ENCODE measurements at regions not wholly inside any gene's neighbourhood (a gene's known extent, or its start where the extent isn't known, plus 50 kb on each side); places are given as distances from the start of the nearest gene placed in this dataset.

GRCh38 chr12:107894589-107894988 is 120.1 kb downstream of the ASCL4 start:
- in situ Hi-C loops (cut with MboI; ENCODE audit: low pct_ligation_motif_present in 1 of 4, low pct_unique_long_range_greater_than_20kb in 1 of 4, low sequenced_read_pairs in 3 of 4): loop anchor here in 1 of 4 donors (25.0 kb wide), 1 partner anchor 207 kb away; the partner anchor contains the start of gene PWP1
- DNase-seq: no peak
- intact Hi-C loops (cut with DNase I; ENCODE audit: low total_unique reads): no loop called here
- H3K9me3 ChIP-seq: no peaks in the 10 kb centered on the region
- H3K36me3 ChIP-seq: no peaks in the 10 kb centered on the region
- 60 to 61% methylated on average over 3 of the region's 3 CpGs for WGBS, 2 donors (ENCODE audit: low coverage in 1 of 2)
- no peak overlapping the region for H3K27ac ChIP-seq
- H3K4me1 ChIP-seq: no peaks in the 10 kb centered on the region
- H3K27me3 ChIP-seq: no peaks in the 10 kb centered on the region
- no peak overlapping the region for H3K4me3 ChIP-seq
- no peak for TF ChIP-seq POLR2AphosphoS5 (IDR thresholded peaks at IDR 0.05)
- TF ChIP-seq POLR2A (IDR thresholded peaks at IDR 0.05): no peak
- no peak for TF ChIP-seq EP300 (IDR thresholded peaks at IDR 0.05; ENCODE audit: low read depth)
- TF ChIP-seq CTCF (IDR thresholded peaks at IDR 0.05): no peak

- Histone ChIP-seq H3K27ac (no peak overlapping the region), H3K4me1 (no peaks in the 10 kb centered on the region), H3K27me3 (peaks cover under 1% of the 10 kb centered on the region), H3K36me3 (no peaks in the 10 kb centered on the region), H3K4me3 (no peak overlapping the region), H3K9me3 (no peaks in the 10 kb centered on the region)
- TF ChIP-seq POLR2AphosphoS5 (IDR thresholded peaks at IDR 0.05): no peak
- TF ChIP-seq EP300 (IDR thresholded peaks at IDR 0.05; ENCODE audit: low read depth): no peak
- no peak for DNase-seq
- intact Hi-C loops (cut with DNase I; ENCODE audit: low total_unique reads): no loop called here
- in situ Hi-C loops (cut with MboI; ENCODE audit: low pct_ligation_motif_present in 1 of 4, low pct_unique_long_range_greater_than_20kb in 1 of 4, low sequenced_read_pairs in 3 of 4): loop anchor here in 1 of 4 donors (25.0 kb wide), 1 partner anchor 209 kb away; the partner anchor contains the start of gene PWP1
These were observed 121.5 kb downstream of the ASCL4 start for GRCh38 chr12:107895966-107896365.

- no peak overlapping the region for H3K27ac ChIP-seq
- TF ChIP-seq EP300 (IDR thresholded peaks at IDR 0.05; ENCODE audit: low read depth): no peak
- TF ChIP-seq POLR2A (IDR thresholded peaks at IDR 0.05): no peak
- TF ChIP-seq CTCF (IDR thresholded peaks at IDR 0.05): no peak
- TF ChIP-seq POLR2AphosphoS5 (IDR thresholded peaks at IDR 0.05): no peak
- in situ Hi-C loops (cut with MboI; ENCODE audit: low pct_ligation_motif_present in 1 of 4, low pct_unique_long_range_greater_than_20kb in 1 of 4, low sequenced_read_pairs in 3 of 4) (no loop called here), intact Hi-C loops (cut with DNase I; ENCODE audit: low total_unique reads) (no loop called here)
- peaks cover 0 to 8% (median 7%) of the 10 kb centered on the region in 4 donors for H3K4me1 ChIP-seq
- H3K27me3 ChIP-seq: peaks cover 28% of the 10 kb centered on the region
- 59 to 62% methylated on average over 2 of the region's 2 CpGs for WGBS, 2 donors (ENCODE audit: low coverage in 1 of 2)
- no peaks in the 10 kb centered on the region for H3K36me3 ChIP-seq
- DNase-seq: no peak
- H3K9me3 ChIP-seq: no peaks in the 10 kb centered on the region
- H3K4me3 ChIP-seq: no peak overlapping the region
These were observed 126.1 kb downstream of the ASCL4 start for GRCh38 chr12:107900588-107900987.

GRCh38 chr12:107903341-107904061 is 129.0 kb downstream of the ASCL4 start:
- 3% methylated on average over 43 of the region's 46 CpGs; no CpG with 5 or more reads in 1 of the 2 donors for WGBS, 2 donors (ENCODE audit: low coverage in 1 of 2)
- Histone ChIP-seq H3K4me1 (peaks cover 0 to 8% (median 7%) of the 10 kb centered on the region in 4 donors), H3K27me3 (peaks cover 53% of the 10 kb centered on the region), H3K9me3 (no peaks in the 10 kb centered on the region), H3K36me3 (no peaks in the 10 kb centered on the region), H3K4me3 (peak overlapping the region in 2 of 4 donors; percentile 24 to 46), H3K27ac (no peak overlapping the region)
- TF ChIP-seq POLR2A (IDR thresholded peaks at IDR 0.05) (no peak), EP300 (IDR thresholded peaks at IDR 0.05; ENCODE audit: low read depth) (no peak), CTCF (IDR thresholded peaks at IDR 0.05) (no peak), POLR2AphosphoS5 (IDR thresholded peaks at IDR 0.05) (no peak)
- peak; percentile 86 for DNase-seq
- intact Hi-C loops (cut with DNase I; ENCODE audit: low total_unique reads): no loop called here
- in situ Hi-C loops (cut with MboI; ENCODE audit: low pct_ligation_motif_present in 1 of 4, low pct_unique_long_range_greater_than_20kb in 1 of 4, low sequenced_read_pairs in 3 of 4): no loop called here
